Sigmoid colon (tissue), 6 donors: ENCODE measurements at regions not wholly inside any gene's neighbourhood (a gene's known extent, or its start where the extent isn't known, plus 50 kb on each side); places are given as distances from the start of the nearest gene placed in this dataset.

Source experiments
- DNase-seq: peaks from one replicate; pipeline ENCODE4 v3.0.0-alpha.2; 2019
- H3K27ac ChIP-seq, 4 donors: fragments of 200-600 bp; sonication (generic); one replicate each; pipeline ENCODE4 v1.5.1; 2016 to 2019; ENCODE audit warnings: mild to moderate bottlenecking in 1 of 4
- H3K27me3 ChIP-seq, 3 donors: fragments of 200-600 bp; sonication (generic); one replicate each; pipeline ENCODE4 v1.5.1; 2019; ENCODE audit warnings: mild to moderate bottlenecking in 1 of 3
- H3K36me3 ChIP-seq, 4 donors: fragments of 200-600 bp; sonication (generic); one replicate each; pipeline ENCODE4 v1.5.1; 2016 to 2019
- H3K4me1 ChIP-seq, 4 donors: fragments of 200-600 bp; sonication (generic); one replicate each; pipeline ENCODE4 v1.5.1; 2017 to 2019
- H3K4me3 ChIP-seq, 4 donors: fragments of 200-600 bp; sonication (generic); one replicate each; pipeline ENCODE4 v1.5.1; 2017 to 2019; ENCODE audit warnings: mild to moderate bottlenecking in 2 of 4, moderate library complexity in 1 of 4
- H3K9me3 ChIP-seq, 4 donors: fragments of 200-600 bp in 3 of 4; sonication (generic) in 3 of 4; one replicate each; pipeline versions ENCODE4 v1.5.1 to v1.6.1; 2013 to 2019
- EP300 ChIP-seq, 4 donors: sonication (generic); formaldehyde crosslinking; IDR thresholded peaks; one replicate each; pipeline ENCODE4 v1.6.1; 2017; ENCODE audit warnings: antibody characterized with exemption in 4 of 4
- POLR2A ChIP-seq, 2 donors: fragments of 450-650 bp; IDR thresholded peaks; one replicate each; pipeline ENCODE4 v1.6.1; 2016; ENCODE audit warnings: antibody characterized with exemption in 2 of 2, mild to moderate bottlenecking in 2 of 2, moderate library complexity in 2 of 2
- POLR2AphosphoS5 ChIP-seq, 4 donors: sonication (generic); formaldehyde crosslinking; IDR thresholded peaks; one replicate each; pipeline ENCODE4 v1.6.1; 2017; ENCODE audit warnings: antibody characterized with exemption in 4 of 4
- WGBS, 2 donors: extraction: QIAGEN DNeasy Blood & Tissue Kit; methylation state at CpG; one replicate each; pipeline ENCODE4 v1.1.7; 2013; 5-methylcytosine and 5-hydroxymethylcytosine counted together
- intact Hi-C: fragments of 100-400 bp; cut with DNase I; formaldehyde crosslinking; loops from one replicate; pipeline ENCODE4 v1.15.1; 2023
- TF ChIP-seq, protein P1 (sequence below), 4 experiments: fragments of 450-650 bp in 3 of 4; fragments of 200-600 bp in 1 of 4; IDR thresholded peaks; one replicate each; pipeline ENCODE4 v1.5.1; 2016 to 2019; ENCODE audit warnings: antibody characterized with exemption in 4 of 4, mild to moderate bottlenecking in 3 of 4, moderate library complexity in 2 of 4
- donor health status: healthy with polysubstance abuse.
- donor health status: healthy.

DNA sequence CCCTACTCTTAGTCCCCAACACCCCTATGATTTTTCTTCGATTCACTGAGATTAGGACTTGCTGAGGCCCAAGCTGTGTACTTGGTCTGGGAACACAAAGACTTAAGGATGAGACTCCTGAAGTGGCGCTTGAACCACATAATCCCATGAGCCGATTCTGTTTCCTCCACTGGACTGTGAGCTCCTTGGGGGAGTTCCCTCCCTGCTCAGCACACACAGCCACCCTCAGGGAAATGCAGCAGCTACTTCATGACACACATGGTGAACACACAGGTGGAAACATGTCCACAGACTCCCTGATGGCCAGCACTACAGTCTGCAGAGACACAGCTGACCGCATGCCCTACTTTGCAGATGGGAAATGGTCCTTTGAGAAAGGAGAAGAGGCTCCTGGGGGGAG lies 101.1 kb downstream of the C5orf15 start:
- Histone ChIP-seq H3K9me3 (no peaks in the 10 kb centered on the region), H3K4me3 (no peak overlapping the region), H3K36me3 (no peaks in the 10 kb centered on the region), H3K4me1 (peaks cover 0 to 14% (median 0%) of the 10 kb centered on the region in 4 donors), H3K27me3 (no peaks in the 10 kb centered on the region), H3K27ac (no peak overlapping the region)
- intact Hi-C loops = loop anchor here (5.0 kb wide), 1 partner anchor 315 kb away; no protein-coding TSS in a partner anchor
- 83 to 84% methylated on average over 4 of the region's 4 CpGs for WGBS, 2 donors
- TF ChIP-seq POLR2A (IDR thresholded peaks at IDR 0.05) = no peak
- TF ChIP-seq POLR2AphosphoS5 (IDR thresholded peaks at IDR 0.05) = no peak
- TF ChIP-seq, protein P1, sequence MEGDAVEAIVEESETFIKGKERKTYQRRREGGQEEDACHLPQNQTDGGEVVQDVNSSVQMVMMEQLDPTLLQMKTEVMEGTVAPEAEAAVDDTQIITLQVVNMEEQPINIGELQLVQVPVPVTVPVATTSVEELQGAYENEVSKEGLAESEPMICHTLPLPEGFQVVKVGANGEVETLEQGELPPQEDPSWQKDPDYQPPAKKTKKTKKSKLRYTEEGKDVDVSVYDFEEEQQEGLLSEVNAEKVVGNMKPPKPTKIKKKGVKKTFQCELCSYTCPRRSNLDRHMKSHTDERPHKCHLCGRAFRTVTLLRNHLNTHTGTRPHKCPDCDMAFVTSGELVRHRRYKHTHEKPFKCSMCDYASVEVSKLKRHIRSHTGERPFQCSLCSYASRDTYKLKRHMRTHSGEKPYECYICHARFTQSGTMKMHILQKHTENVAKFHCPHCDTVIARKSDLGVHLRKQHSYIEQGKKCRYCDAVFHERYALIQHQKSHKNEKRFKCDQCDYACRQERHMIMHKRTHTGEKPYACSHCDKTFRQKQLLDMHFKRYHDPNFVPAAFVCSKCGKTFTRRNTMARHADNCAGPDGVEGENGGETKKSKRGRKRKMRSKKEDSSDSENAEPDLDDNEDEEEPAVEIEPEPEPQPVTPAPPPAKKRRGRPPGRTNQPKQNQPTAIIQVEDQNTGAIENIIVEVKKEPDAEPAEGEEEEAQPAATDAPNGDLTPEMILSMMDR (IDR thresholded peaks at IDR 0.05) = no peak
- TF ChIP-seq EP300 (IDR thresholded peaks at IDR 0.05) = no peak
- no peak for DNase-seq

DNA sequence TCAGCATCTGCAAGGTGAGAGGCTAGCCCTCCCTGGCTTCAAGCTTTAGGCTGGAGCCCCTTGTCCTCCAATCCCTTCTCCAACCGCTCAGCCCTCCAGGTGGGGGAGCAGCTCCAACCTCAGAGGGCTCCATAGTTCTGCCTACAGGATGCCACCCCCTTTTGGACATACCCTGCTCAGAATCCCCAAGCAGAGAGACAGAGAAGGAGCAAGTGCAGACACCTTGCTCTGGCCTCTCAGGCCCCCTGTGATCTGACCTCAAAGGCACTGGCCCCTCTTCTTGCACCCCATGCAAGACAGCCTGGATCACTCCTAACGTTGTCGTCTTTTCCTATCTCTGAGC lies 101.6 kb downstream of the C5orf15 start:
- Histone ChIP-seq H3K4me1 (peaks cover 0 to 14% (median 0%) of the 10 kb centered on the region in 4 donors), H3K27ac (no peak overlapping the region), H3K36me3 (no peaks in the 10 kb centered on the region), H3K9me3 (no peaks in the 10 kb centered on the region), H3K4me3 (no peak overlapping the region), H3K27me3 (no peaks in the 10 kb centered on the region)
- no peak for DNase-seq
- intact Hi-C loops = loop anchor here (5.0 kb wide), 1 partner anchor 315 kb away; no protein-coding TSS in a partner anchor
- WGBS, 2 donors = 70 to 76% methylated on average over 3 of the region's 3 CpGs
- TF ChIP-seq POLR2A (IDR thresholded peaks at IDR 0.05) = no peak
- TF ChIP-seq POLR2AphosphoS5 (IDR thresholded peaks at IDR 0.05) = no peak
- TF ChIP-seq, protein P1 (IDR thresholded peaks at IDR 0.05) = no peak
- TF ChIP-seq EP300 (IDR thresholded peaks at IDR 0.05) = no peak

DNA sequence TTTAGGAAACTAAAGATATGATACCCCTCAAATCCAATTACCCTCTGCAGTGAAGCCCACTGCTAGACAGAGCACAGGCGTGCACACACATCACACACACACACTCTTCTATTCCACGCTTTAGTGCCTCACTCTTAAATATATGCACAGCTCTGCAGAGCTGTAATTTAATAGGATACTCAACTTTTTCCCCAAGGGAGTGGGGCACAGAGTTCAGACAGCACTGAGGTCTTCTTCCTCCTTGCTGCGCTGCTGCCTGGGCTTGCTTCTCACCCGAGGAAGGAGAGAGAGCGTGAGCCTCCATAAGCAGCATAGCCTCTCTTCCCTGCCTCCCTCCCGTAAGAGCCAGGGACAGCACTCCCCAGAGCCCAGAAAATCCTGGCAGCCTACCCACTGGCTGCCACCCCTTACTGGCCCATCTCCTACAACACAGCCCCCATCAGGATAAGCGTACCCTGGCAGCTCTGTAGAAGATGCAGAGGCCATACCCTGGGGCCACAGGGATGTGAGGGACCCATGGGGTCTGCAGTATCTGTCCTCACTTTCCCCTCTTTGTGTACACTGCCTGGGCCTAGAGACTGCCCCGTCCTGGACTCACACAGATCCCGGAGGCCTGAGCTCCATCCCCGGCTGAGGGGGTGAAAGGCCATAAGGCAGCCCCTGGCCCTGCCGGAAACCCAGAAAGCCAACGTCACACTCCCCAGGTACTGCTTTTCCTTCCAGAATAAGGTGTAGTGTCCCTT lies 102.1 kb downstream of the C5orf15 start:
- WGBS, 2 donors = 82 to 88% methylated on average over 12 of the region's 12 CpGs
- H3K4me3 ChIP-seq = no peak overlapping the region
- no peak overlapping the region for H3K27ac ChIP-seq
- no peaks in the 10 kb centered on the region for H3K36me3 ChIP-seq
- no peaks in the 10 kb centered on the region for H3K27me3 ChIP-seq
- no peaks in the 10 kb centered on the region for H3K9me3 ChIP-seq
- H3K4me1 ChIP-seq = peaks cover 0 to 14% (median 0%) of the 10 kb centered on the region in 4 donors
- peak; percentile 53 for DNase-seq
- intact Hi-C loops = loop anchor here (5.0 kb wide), 1 partner anchor 314 kb away; no protein-coding TSS in a partner anchor
- TF ChIP-seq POLR2A (IDR thresholded peaks at IDR 0.05) (no peak), POLR2AphosphoS5 (IDR thresholded peaks at IDR 0.05) (no peak), EP300 (IDR thresholded peaks at IDR 0.05) (no peak)
- TF ChIP-seq, protein P1 (IDR thresholded peaks at IDR 0.05) = no peak

DNA sequence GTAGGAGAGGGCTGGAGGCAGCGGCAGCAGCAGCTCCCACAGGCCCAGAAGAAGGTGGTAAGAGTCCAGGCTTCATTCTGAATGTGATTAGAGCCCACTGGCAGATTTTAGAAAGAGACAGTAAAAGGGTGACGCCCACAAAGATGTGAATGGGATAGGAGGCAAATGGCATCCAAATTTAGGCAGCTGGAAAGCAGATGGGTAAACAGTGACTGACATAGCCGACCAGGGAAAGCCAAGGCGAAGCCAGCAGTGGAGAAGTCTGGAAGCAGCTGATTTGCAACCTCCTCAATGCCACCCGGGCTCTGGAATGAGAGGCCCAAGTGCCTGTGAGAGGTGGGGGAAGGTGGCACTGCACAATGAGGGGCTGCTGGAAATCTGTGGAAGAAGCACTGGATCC lies 103.3 kb downstream of the C5orf15 start:
- intact Hi-C loops = loop anchor here (5.0 kb wide), 1 partner anchor 313 kb away; no protein-coding TSS in a partner anchor
- no peak overlapping the region for H3K4me3 ChIP-seq
- no peaks in the 10 kb centered on the region for H3K9me3 ChIP-seq
- H3K36me3 ChIP-seq = no peaks in the 10 kb centered on the region
- H3K4me1 ChIP-seq = peaks cover 0 to 7% (median 0%) of the 10 kb centered on the region in 4 donors
- H3K27me3 ChIP-seq = no peaks in the 10 kb centered on the region
- WGBS, 2 donors = 70 to 80% methylated on average over 5 of the region's 5 CpGs
- no peak for TF ChIP-seq POLR2AphosphoS5 (IDR thresholded peaks at IDR 0.05)
- TF ChIP-seq EP300 (IDR thresholded peaks at IDR 0.05) = no peak
- TF ChIP-seq, protein P1 (IDR thresholded peaks at IDR 0.05) = no peak
- no peak for TF ChIP-seq POLR2A (IDR thresholded peaks at IDR 0.05)
- H3K27ac ChIP-seq = no peak overlapping the region
- DNase-seq = peak; percentile 19
